ENCODE measurements at regions not wholly inside any gene's neighbourhood (a gene's known extent, or its start where the extent isn't known, plus 50 kb on each side); places are given as distances from the start of the nearest gene placed in this dataset.
A peak's percentile ranks its signal among the peaks of the same experiment; 100 is the strongest.

DNA sequence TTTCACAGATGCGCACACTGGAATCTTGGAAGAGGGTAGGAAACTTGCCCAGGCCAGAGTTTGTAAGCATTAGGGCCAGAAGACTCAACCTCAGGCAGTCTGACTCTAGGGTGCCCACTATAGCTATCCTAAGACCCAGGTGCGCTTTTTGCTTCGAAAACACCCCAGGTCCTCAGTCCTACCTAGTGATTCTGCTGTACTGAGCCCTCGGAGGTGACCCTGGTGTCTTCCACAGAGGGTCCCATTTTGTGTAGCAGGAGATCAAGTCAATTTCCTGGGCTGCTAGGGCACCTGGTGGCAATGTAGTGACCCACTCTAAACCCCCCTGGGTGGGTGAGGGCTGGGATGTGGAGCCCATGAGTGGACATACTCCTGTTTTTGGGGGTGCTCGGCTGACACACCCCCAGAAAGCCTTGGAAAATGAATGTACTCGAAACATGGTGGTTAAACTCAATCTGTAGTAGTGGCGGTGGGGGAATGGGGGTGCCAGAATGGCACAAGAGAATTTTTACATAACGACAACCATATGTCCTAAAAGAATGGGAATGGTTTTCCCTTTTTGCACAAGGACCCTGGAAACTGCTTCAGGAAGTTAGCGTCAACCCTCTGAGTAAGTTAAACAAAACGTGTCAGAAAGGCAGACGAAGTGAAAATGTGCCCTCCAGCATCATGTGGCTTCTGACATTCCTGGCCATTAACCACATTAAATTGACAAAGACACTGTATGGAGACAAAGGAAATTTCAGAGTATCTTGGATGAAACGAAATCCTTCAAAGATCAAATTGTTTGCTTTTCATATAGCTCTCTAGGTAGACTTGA is 218.0 kb upstream of the COPS8 start:
- Mint-ChIP-seq H3K9me3 (ENCODE audit: unreplicated experiment) (no peaks in the 10 kb centered on the region), H3K27me3 (ENCODE audit: insufficient read depth, unreplicated experiment) (no peaks in the 10 kb centered on the region), H3K4me1 (ENCODE audit: insufficient read depth, unreplicated experiment) (peaks cover 10% of the 10 kb centered on the region), H3K36me3 (ENCODE audit: insufficient read depth, unreplicated experiment) (no peaks in the 10 kb centered on the region), H3K4me3 (ENCODE audit: unreplicated experiment) (no peak overlapping the region), H3K27ac (ENCODE audit: low read depth, unreplicated experiment) (no peak overlapping the region)
- TF ChIP-seq, protein P1, sequence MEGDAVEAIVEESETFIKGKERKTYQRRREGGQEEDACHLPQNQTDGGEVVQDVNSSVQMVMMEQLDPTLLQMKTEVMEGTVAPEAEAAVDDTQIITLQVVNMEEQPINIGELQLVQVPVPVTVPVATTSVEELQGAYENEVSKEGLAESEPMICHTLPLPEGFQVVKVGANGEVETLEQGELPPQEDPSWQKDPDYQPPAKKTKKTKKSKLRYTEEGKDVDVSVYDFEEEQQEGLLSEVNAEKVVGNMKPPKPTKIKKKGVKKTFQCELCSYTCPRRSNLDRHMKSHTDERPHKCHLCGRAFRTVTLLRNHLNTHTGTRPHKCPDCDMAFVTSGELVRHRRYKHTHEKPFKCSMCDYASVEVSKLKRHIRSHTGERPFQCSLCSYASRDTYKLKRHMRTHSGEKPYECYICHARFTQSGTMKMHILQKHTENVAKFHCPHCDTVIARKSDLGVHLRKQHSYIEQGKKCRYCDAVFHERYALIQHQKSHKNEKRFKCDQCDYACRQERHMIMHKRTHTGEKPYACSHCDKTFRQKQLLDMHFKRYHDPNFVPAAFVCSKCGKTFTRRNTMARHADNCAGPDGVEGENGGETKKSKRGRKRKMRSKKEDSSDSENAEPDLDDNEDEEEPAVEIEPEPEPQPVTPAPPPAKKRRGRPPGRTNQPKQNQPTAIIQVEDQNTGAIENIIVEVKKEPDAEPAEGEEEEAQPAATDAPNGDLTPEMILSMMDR (IDR thresholded peaks at IDR 0.05; ENCODE audit: unreplicated experiment) = no peak
- DNase-seq (ENCODE audit: unreplicated experiment) = peak; percentile 40
- ChIA-PET CTCF (no interaction called here), POLR2A (no interaction called here)
- intact Hi-C loops (cut with micrococcal nuclease) = no loop called here
- no TSS peak for BruUV-seq (replicated peaks)

DNA sequence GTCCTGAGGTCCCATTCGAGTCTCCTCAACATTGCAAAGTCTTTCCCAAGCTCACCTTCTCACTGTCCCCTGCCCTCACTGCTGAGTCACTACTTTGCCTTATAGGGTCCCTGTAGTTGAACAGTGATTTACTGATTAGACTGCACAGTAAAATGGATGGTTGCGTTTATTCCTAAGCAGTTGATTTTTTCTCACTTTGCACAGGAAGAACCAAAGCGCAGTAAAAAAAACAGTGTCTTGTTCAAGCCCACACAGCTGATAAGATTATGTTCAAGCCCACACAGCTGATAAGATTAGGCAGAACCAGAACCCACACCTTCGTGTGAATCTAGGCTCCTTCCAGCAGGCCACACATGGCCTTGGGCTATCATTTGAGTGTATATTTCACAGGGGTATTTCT is 215.3 kb upstream of the COPS8 start:
- CTCF ChIA-PET = no interaction called here
- Mint-ChIP-seq H3K4me3 (ENCODE audit: unreplicated experiment) (no peak overlapping the region), H3K27me3 (ENCODE audit: insufficient read depth, unreplicated experiment) (no peaks in the 10 kb centered on the region)

DNA sequence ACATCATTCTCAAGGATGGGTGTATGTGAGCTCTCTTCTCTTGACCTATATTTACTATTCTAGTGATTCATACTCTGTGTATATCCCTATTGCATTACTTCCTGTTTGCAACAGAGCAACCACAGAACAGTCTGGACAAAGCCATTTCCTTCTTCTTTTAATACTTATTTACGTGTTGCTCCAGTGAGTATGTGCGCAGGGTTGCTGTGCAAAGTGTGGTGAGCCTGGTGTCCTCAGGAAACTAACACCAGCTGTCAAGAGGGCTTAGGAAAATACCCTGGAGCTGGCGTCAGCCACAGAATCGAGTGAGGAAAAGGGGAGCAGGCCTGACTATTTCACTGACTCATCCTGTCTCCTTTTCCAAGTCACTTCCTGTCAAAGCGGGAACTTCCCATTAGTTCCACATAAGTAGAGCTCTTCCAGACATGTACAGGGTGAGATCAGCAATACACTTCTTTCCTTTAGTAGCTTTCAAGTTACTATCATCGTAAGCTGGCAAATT is 214.1 kb upstream of the COPS8 start:
- TF ChIP-seq, protein P1 (IDR thresholded peaks at IDR 0.05; ENCODE audit: unreplicated experiment) = no peak
- POLR2A ChIA-PET = interaction anchor here (0.5 to 1.5 kb wide), 7 partner anchors 8 to 214 kb away, joined by 3 to 5 read pairs (median 4); partner anchors contain the start of gene COPS8
- intact Hi-C loops (cut with micrococcal nuclease) = loop anchor here (2.0 to 10.0 kb wide), 3 partner anchors 103 to 229 kb away; no protein-coding TSS in a partner anchor
- Mint-ChIP-seq H3K27ac (ENCODE audit: low read depth, unreplicated experiment) (peak overlapping the region; percentile 97), H3K9me3 (ENCODE audit: unreplicated experiment) (no peaks in the 10 kb centered on the region), H3K4me1 (ENCODE audit: insufficient read depth, unreplicated experiment) (peaks cover 19% of the 10 kb centered on the region), H3K27me3 (ENCODE audit: insufficient read depth, unreplicated experiment) (no peaks in the 10 kb centered on the region), H3K4me3 (ENCODE audit: unreplicated experiment) (peak overlapping the region; percentile 22), H3K36me3 (ENCODE audit: insufficient read depth, unreplicated experiment) (no peaks in the 10 kb centered on the region)
- no TSS peak for BruUV-seq (replicated peaks)
- CTCF ChIA-PET = interaction anchor here (1.0 kb wide), 2 partner anchors 13 to 358 kb away, joined by 3 read pairs; no protein-coding TSS in a partner anchor
- peak; percentile 94 for DNase-seq (ENCODE audit: unreplicated experiment)

More for the DNA sequence above, 215.3 kb upstream of the COPS8 start:
- Mint-ChIP-seq H3K27ac (ENCODE audit: low read depth, unreplicated experiment) (no peak overlapping the region), H3K36me3 (ENCODE audit: insufficient read depth, unreplicated experiment) (no peaks in the 10 kb centered on the region), H3K4me1 (ENCODE audit: insufficient read depth, unreplicated experiment) (peaks cover 16% of the 10 kb centered on the region), H3K9me3 (ENCODE audit: unreplicated experiment) (no peaks in the 10 kb centered on the region)
- intact Hi-C loops (cut with micrococcal nuclease) = loop anchor here (2.0 to 10.0 kb wide), 3 partner anchors 104 to 228 kb away; no protein-coding TSS in a partner anchor
- no peak for DNase-seq (ENCODE audit: unreplicated experiment)
- TF ChIP-seq, protein P1 (IDR thresholded peaks at IDR 0.05; ENCODE audit: unreplicated experiment) = no peak
- POLR2A ChIA-PET = interaction anchor here (0.6 to 1.5 kb wide), 3 partner anchors 51 to 159 kb away, joined by 3 to 4 read pairs (median 3); no protein-coding TSS in a partner anchor
- BruUV-seq (replicated peaks) = no TSS peak

DNA sequence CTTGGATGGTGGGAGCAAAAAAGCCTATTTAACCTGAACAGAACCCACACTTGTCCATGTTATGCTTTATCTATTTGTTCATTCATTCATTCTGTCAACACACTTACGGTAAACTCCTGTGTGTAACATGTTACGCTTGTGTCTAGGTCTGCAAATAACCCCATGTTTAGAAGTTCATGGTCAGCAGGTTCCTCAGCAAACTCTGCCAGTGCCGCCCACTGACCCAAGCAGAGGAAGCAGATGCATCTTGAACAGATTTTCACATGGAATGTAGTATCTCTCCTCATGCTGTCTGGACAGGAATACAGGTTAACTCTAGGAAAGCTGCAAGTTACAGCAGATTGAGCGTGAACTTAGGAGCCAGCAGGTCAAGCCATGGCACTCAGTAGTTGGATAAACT is 213.7 kb upstream of the COPS8 start:
- TSS peak; percentile 94 for BruUV-seq (replicated peaks)
- Mint-ChIP-seq H3K27me3 (ENCODE audit: insufficient read depth, unreplicated experiment) (no peaks in the 10 kb centered on the region), H3K36me3 (ENCODE audit: insufficient read depth, unreplicated experiment) (no peaks in the 10 kb centered on the region), H3K4me1 (ENCODE audit: insufficient read depth, unreplicated experiment) (peaks cover 19% of the 10 kb centered on the region), H3K27ac (ENCODE audit: low read depth, unreplicated experiment) (peak overlapping the region; percentile 97), H3K4me3 (ENCODE audit: unreplicated experiment) (no peak overlapping the region), H3K9me3 (ENCODE audit: unreplicated experiment) (no peaks in the 10 kb centered on the region)
- ChIA-PET POLR2A (interaction anchor here (0.6 to 1.5 kb wide), 4 partner anchors 8 to 301 kb away, joined by 3 to 5 read pairs (median 4); partner anchors contain the start of gene COPS8), CTCF (interaction anchor here (1.0 kb wide), 2 partner anchors 13 to 359 kb away, joined by 3 read pairs; no protein-coding TSS in a partner anchor)
- DNase-seq (ENCODE audit: unreplicated experiment) = no peak
- intact Hi-C loops (cut with micrococcal nuclease) = loop anchor here (10.0 kb wide), 2 partner anchors 103 to 157 kb away; no protein-coding TSS in a partner anchor
- TF ChIP-seq, protein P1 (IDR thresholded peaks at IDR 0.05; ENCODE audit: unreplicated experiment) = no peak

Data from MCF 10A (cell line).